Occipital lobe (tissue), 1 donor: ENCODE measurements at regions not wholly inside any gene's neighbourhood (a gene's known extent, or its start where the extent isn't known, plus 50 kb on each side); places are given as distances from the start of the nearest gene placed in this dataset.
"Not testable (repeated sequence)": the region's sequence is repeated elsewhere in the genome, so short reads cannot be mapped to it uniquely, and the experiment has no call there.

ENCODE experiments used
- DNase-seq: peaks from one replicate; lab custom pipeline; 2025; lab: John Stamatoyannopoulos, UW

GRCh38 chr7:9036080-9036479, 602.7 kb downstream of the NXPH1 start:
- DNase-seq, result no peak

GRCh38 chr7:9071160-9071762, 637.9 kb downstream of the NXPH1 start:
- DNase-seq, result no peak

- not testable (repeated sequence) for DNase-seq
Measured at GRCh38 chr7:9075774-9076173, 642.4 kb downstream of the NXPH1 start.

GRCh38 chr7:9082203-9082602, 648.8 kb downstream of the NXPH1 start:
- DNase-seq, result no peak

GRCh38 chr7:9083837-9084236, 650.4 kb downstream of the NXPH1 start:
- no peak for DNase-seq

GRCh38 chr7:9091282-9091681, 657.9 kb downstream of the NXPH1 start:
- no peak for DNase-seq

GRCh38 chr7:9097565-9098060, 664.2 kb downstream of the NXPH1 start:
- no peak for DNase-seq

- DNase-seq, result no peak
Measured at GRCh38 chr7:9100289-9100688, 666.9 kb downstream of the NXPH1 start.

GRCh38 chr7:9102846-9103245, 669.4 kb downstream of the NXPH1 start:
- no peak for DNase-seq

GRCh38 chr7:9106747-9107146, 673.3 kb downstream of the NXPH1 start:
- no peak for DNase-seq

- no peak for DNase-seq
Measured at GRCh38 chr7:9120331-9120730, 686.9 kb downstream of the NXPH1 start.

- DNase-seq, result no peak
Measured at GRCh38 chr7:9124320-9124719, 690.9 kb downstream of the NXPH1 start.

- DNase-seq, result no peak
Measured at GRCh38 chr7:9125246-9125645, 691.8 kb downstream of the NXPH1 start.

GRCh38 chr7:9127901-9128300, 694.5 kb downstream of the NXPH1 start:
- no peak for DNase-seq

GRCh38 chr7:9148687-9149086, 715.3 kb downstream of the NXPH1 start:
- DNase-seq, result no peak

- DNase-seq, result no peak
Measured at GRCh38 chr7:9149499-9150082, 716.2 kb downstream of the NXPH1 start.

- not testable (repeated sequence) for DNase-seq
Measured at GRCh38 chr7:9163691-9164090, 730.3 kb downstream of the NXPH1 start.

GRCh38 chr7:9175871-9176270, 742.5 kb downstream of the NXPH1 start:
- no peak for DNase-seq

GRCh38 chr7:9181356-9181755, 747.9 kb downstream of the NXPH1 start:
- DNase-seq, result no peak

GRCh38 chr7:9186730-9187129, 753.3 kb downstream of the NXPH1 start:
- DNase-seq, result no peak

GRCh38 chr7:9189703-9190102, 756.3 kb downstream of the NXPH1 start:
- peak; percentile 2 for DNase-seq

- no peak for DNase-seq
Measured at GRCh38 chr7:9192969-9193368, 759.6 kb downstream of the NXPH1 start.

- DNase-seq, result no peak
Measured at GRCh38 chr7:9200626-9201025, 767.2 kb downstream of the NXPH1 start.

GRCh38 chr7:9201928-9202327, 768.5 kb downstream of the NXPH1 start:
- no peak for DNase-seq
